PC-9 (cell line): ENCODE measurements at regions not wholly inside any gene's neighbourhood (a gene's known extent, or its start where the extent isn't known, plus 50 kb on each side); places are given as distances from the start of the nearest gene placed in this dataset.

Source experiments
- BruUV-seq: library from RNA; stranded (reverse); fragments of 400-500 nt; replicated peaks from 2 replicates; lab custom pipeline; 2021; lab: Mats Ljungman, UMichigan
- CTCF ChIA-PET: fragments of 300-600 bp; sonication (Branson Sonifier 250); formaldehyde crosslinking; loops from one replicate; lab custom pipeline; 2022; ENCODE audit warnings: antibody characterized with exemption; lab: Charles Lee
- POLR2A ChIA-PET: fragments of 300-600 bp; sonication (Branson Sonifier 250); formaldehyde crosslinking; loops from one replicate; lab custom pipeline; 2022; ENCODE audit warnings: antibody characterized with exemption; ENCODE audit not compliant: unreplicated experiment; lab: Charles Lee
- DNase-seq, 2 experiments: peaks; one replicate each; pipeline versions ENCODE4 v3.0.0 to v3.0.0-alpha.2; 2015 to 2022; ENCODE audit warnings: mixed read lengths in 1 of 2
- H2AFZ ChIP-seq: fragments of 200-600 bp; sonication (generic); 2 replicates; pipeline ENCODE4 v1.8.1; 2017; ENCODE audit warnings: antibody characterized with exemption
- H3F3A ChIP-seq: fragments of 200-600 bp; sonication (generic); 2 replicates; pipeline ENCODE4 v1.8.1; 2017; ENCODE audit warnings: antibody characterized with exemption, mild to moderate bottlenecking, low read depth; ENCODE audit not compliant: insufficient read depth
- H3K27ac ChIP-seq: fragments of 200-600 bp; sonication (generic); 2 replicates; pipeline ENCODE4 v1.6.1; 2016; ENCODE audit warnings: mixed run types
- H3K27me3 ChIP-seq: fragments of 200-600 bp; sonication (generic); 2 replicates; pipeline ENCODE4 v1.6.1; 2016; ENCODE audit warnings: low read depth, mixed run types; ENCODE audit not compliant: insufficient read depth
- H3K36me3 ChIP-seq: fragments of 200-600 bp; sonication (generic); 2 replicates; pipeline ENCODE4 v1.6.1; 2016; ENCODE audit warnings: low read depth, mixed run types
- H3K4me1 ChIP-seq: fragments of 200-600 bp; sonication (generic); replicated peaks from 2 replicates; pipeline ENCODE4 v1.6.1; 2016; ENCODE audit warnings: mixed run types; ENCODE audit not compliant: insufficient read depth
- H3K4me2 ChIP-seq: fragments of 200-600 bp; sonication (generic); 2 replicates; pipeline ENCODE4 v1.6.1; 2017; ENCODE audit warnings: mixed run types
- H3K4me3 ChIP-seq: fragments of 200-600 bp; sonication (generic); 2 replicates; pipeline ENCODE4 v1.6.1; 2016; ENCODE audit warnings: mixed run types
- H3K79me2 ChIP-seq: fragments of 200-600 bp; sonication (generic); 2 replicates; pipeline ENCODE4 v1.6.1; 2017; ENCODE audit warnings: low read depth, mixed run types
- H3K9me2 ChIP-seq: fragments of 200-600 bp; sonication (generic); 2 replicates; pipeline ENCODE4 v1.8.1; 2017; ENCODE audit warnings: mild to moderate bottlenecking; ENCODE audit not compliant: insufficient read depth
- H3K9me3 ChIP-seq: fragments of 200-600 bp; sonication (generic); 2 replicates; pipeline ENCODE4 v1.8.1; 2016; ENCODE audit warnings: low read depth; ENCODE audit not compliant: insufficient read depth
- H4K20me1 ChIP-seq: fragments of 200-600 bp; sonication (generic); 2 replicates; pipeline ENCODE4 v1.8.1; 2017; ENCODE audit not compliant: insufficient read depth
- EZH2 ChIP-seq: fragments of 200-600 bp; sonication (generic); IDR thresholded peaks from 2 replicates; pipeline ENCODE4 v1.8.0; 2017; ENCODE audit warnings: antibody characterized with exemption, low read depth
- intact Hi-C: fragments of 100-400 bp; cut with micrococcal nuclease; formaldehyde crosslinking; loops from one replicate; pipeline ENCODE4 v1.10.0; 2022; ENCODE audit not compliant: unreplicated experiment
- TF ChIP-seq, protein P1 (sequence below): fragments of 200-600 bp; sonication (generic); conservative IDR thresholded peaks from 2 replicates; pipeline ENCODE4 v1.6.1; 2017; ENCODE audit warnings: mixed run types, antibody characterized with exemption, mild to moderate bottlenecking, moderate library complexity

DNA sequence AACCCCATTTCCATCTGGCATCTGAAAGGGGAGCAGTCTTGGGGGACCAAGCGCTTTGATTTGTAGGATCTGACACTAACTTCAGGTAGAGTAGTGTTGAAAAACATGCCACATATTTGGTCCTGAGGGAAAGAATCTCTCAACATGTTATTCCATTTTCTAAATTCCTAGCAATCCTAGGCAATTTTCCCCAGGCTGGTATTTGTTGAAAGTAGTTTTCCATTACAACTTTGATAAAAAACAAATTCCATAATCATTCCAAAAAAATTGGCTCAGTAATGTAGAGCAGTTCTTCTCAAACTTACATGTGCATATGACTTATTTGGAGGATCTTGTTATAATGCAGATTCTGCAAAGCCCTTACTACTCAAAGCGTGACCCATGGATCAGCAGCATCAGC, 477.9 kb downstream of the ACTL7B start:
- TF ChIP-seq EZH2, result no peak
- TF ChIP-seq, protein P1, sequence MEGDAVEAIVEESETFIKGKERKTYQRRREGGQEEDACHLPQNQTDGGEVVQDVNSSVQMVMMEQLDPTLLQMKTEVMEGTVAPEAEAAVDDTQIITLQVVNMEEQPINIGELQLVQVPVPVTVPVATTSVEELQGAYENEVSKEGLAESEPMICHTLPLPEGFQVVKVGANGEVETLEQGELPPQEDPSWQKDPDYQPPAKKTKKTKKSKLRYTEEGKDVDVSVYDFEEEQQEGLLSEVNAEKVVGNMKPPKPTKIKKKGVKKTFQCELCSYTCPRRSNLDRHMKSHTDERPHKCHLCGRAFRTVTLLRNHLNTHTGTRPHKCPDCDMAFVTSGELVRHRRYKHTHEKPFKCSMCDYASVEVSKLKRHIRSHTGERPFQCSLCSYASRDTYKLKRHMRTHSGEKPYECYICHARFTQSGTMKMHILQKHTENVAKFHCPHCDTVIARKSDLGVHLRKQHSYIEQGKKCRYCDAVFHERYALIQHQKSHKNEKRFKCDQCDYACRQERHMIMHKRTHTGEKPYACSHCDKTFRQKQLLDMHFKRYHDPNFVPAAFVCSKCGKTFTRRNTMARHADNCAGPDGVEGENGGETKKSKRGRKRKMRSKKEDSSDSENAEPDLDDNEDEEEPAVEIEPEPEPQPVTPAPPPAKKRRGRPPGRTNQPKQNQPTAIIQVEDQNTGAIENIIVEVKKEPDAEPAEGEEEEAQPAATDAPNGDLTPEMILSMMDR, result no peak
- H3K4me3 ChIP-seq, result no peak overlapping the region
- H3K79me2 ChIP-seq, result no peaks in the 10 kb centered on the region
- H3K27ac ChIP-seq, result no peak overlapping the region
- no peaks in the 10 kb centered on the region for H4K20me1 ChIP-seq
- no peaks in the 10 kb centered on the region for H3K36me3 ChIP-seq
- ChIA-PET POLR2A (no interaction called here), CTCF (no interaction called here)
- H2AFZ ChIP-seq, result no peak overlapping the region
- intact Hi-C loops, result no loop called here
- H3F3A ChIP-seq, result peaks cover 15% of the 10 kb centered on the region; the same call in 1 of the 2 replicates
- no peaks in the 10 kb centered on the region for H3K9me3 ChIP-seq
- no peaks in the 10 kb centered on the region for H3K9me2 ChIP-seq
- H3K4me2 ChIP-seq, result no peak overlapping the region
- no peaks in the 10 kb centered on the region for H3K27me3 ChIP-seq
- H3K4me1 ChIP-seq, result peaks cover 20% of the 10 kb centered on the region
- no TSS peak for BruUV-seq
- no peak for DNase-seq

DNA sequence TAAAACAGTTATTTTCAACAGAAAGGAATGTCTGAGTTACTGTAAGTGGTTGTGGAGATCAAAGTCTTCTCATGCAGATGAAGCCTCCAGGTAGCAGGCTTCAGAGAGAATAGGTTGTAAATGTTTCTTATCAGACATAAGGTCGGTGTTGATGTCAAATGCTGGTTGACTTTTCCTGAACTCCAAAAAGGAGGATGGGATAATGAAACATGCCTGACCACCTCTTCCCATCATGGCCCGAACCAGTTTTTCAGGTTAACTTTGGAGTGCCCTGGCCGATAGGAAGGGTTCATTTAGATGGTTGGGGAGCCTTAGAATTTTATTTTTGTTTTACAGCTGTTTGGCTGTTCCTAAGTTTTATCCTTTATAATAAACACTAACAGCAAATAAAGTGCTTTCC, 478.4 kb downstream of the ACTL7B start:
- no peaks in the 10 kb centered on the region for H3K36me3 ChIP-seq
- CTCF ChIA-PET, result no interaction called here
- no peak overlapping the region for H2AFZ ChIP-seq
- H3K4me1 ChIP-seq, result peaks cover 20% of the 10 kb centered on the region
- DNase-seq, result no peak
- no peaks in the 10 kb centered on the region for H4K20me1 ChIP-seq
- no peak overlapping the region for H3K4me2 ChIP-seq
- TF ChIP-seq, protein P1, result no peak
- TF ChIP-seq EZH2, result no peak
- BruUV-seq, result no TSS peak
- H3K79me2 ChIP-seq, result no peaks in the 10 kb centered on the region
- no peaks in the 10 kb centered on the region for H3K9me2 ChIP-seq
- no peak overlapping the region for H3K4me3 ChIP-seq
- H3K9me3 ChIP-seq, result no peaks in the 10 kb centered on the region
- intact Hi-C loops, result no loop called here
- H3K27ac ChIP-seq, result no peak overlapping the region
- no peaks in the 10 kb centered on the region for H3K27me3 ChIP-seq
- peaks cover 15% of the 10 kb centered on the region; the same call in 1 of the 2 replicates for H3F3A ChIP-seq
- POLR2A ChIA-PET, result no interaction called here

DNA sequence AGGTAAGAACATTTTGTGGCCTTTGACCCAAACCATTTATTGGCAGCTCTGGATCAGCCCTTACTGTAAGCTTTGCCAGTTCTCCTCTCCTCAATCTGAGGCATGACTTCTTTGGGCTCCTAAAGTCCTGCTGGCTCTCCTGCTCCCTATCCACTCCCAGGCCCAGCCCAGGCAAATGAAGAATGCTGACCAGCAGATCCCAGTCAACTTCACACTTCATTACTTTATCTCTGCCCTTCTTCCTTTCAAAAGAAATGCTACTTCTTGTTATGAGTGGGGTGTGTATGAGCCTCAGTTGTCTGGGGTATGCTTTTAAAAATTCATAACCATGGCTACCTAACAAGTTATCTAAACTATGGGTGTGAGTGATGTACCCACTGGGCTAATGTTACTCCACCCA, 479.6 kb downstream of the ACTL7B start:
- H3F3A ChIP-seq, result peaks cover 15% of the 10 kb centered on the region; the same call in 1 of the 2 replicates
- POLR2A ChIA-PET, result interaction anchor here (0.6 kb wide), 1 partner anchor 162 kb away, joined by 4 read pairs; no protein-coding TSS in a partner anchor

More for the DNA sequence above, 479.6 kb downstream of the ACTL7B start:
- Histone ChIP-seq H3K36me3 (no peaks in the 10 kb centered on the region), H2AFZ (no peak overlapping the region), H3K4me1 (peaks cover 20% of the 10 kb centered on the region), H3K4me2 (no peak overlapping the region), H3K27me3 (no peaks in the 10 kb centered on the region), H3K9me3 (no peaks in the 10 kb centered on the region), H3K79me2 (no peaks in the 10 kb centered on the region), H3K27ac (no peak overlapping the region), H4K20me1 (no peaks in the 10 kb centered on the region), H3K9me2 (no peaks in the 10 kb centered on the region), H3K4me3 (no peak overlapping the region)
- intact Hi-C loops, result no loop called here
- no peak for DNase-seq
- BruUV-seq, result no TSS peak
- CTCF ChIA-PET, result no interaction called here
- TF ChIP-seq EZH2, result no peak
- TF ChIP-seq, protein P1, result no peak
